ENCODE measurements at regions not wholly inside any gene's neighbourhood (a gene's known extent, or its start where the extent isn't known, plus 50 kb on each side); places are given as distances from the start of the nearest gene placed in this dataset.
"Not testable (repeated sequence)": the region's sequence is repeated elsewhere in the genome, so short reads cannot be mapped to it uniquely, and the experiment has no call there.

GRCh38 chr3:148546959-148547358 is 150.7 kb upstream of the AGTR1 start:
- TF ChIP-seq, protein P1, sequence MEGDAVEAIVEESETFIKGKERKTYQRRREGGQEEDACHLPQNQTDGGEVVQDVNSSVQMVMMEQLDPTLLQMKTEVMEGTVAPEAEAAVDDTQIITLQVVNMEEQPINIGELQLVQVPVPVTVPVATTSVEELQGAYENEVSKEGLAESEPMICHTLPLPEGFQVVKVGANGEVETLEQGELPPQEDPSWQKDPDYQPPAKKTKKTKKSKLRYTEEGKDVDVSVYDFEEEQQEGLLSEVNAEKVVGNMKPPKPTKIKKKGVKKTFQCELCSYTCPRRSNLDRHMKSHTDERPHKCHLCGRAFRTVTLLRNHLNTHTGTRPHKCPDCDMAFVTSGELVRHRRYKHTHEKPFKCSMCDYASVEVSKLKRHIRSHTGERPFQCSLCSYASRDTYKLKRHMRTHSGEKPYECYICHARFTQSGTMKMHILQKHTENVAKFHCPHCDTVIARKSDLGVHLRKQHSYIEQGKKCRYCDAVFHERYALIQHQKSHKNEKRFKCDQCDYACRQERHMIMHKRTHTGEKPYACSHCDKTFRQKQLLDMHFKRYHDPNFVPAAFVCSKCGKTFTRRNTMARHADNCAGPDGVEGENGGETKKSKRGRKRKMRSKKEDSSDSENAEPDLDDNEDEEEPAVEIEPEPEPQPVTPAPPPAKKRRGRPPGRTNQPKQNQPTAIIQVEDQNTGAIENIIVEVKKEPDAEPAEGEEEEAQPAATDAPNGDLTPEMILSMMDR (IDR thresholded peaks at IDR 0.05; ENCODE audit: low read depth, low read length, missing control alignments), result no peak
- DNase-seq (ENCODE audit: low read depth), result no peak
- H3K4me3 ChIP-seq (ENCODE audit: low read depth, low read length), result no peak overlapping the region

GRCh38 chr3:148551767-148552260 is 145.9 kb upstream of the AGTR1 start:
- H3K4me3 ChIP-seq (ENCODE audit: low read depth, low read length), result no peak overlapping the region
- TF ChIP-seq, protein P1 (IDR thresholded peaks at IDR 0.05; ENCODE audit: low read depth, low read length, missing control alignments), result no peak
- DNase-seq (ENCODE audit: low read depth), result no peak

GRCh38 chr3:148554367-148554766 is 143.3 kb upstream of the AGTR1 start:
- H3K4me3 ChIP-seq (ENCODE audit: low read depth, low read length), result no peak overlapping the region
- no peak for DNase-seq (ENCODE audit: low read depth)
- TF ChIP-seq, protein P1 (IDR thresholded peaks at IDR 0.05; ENCODE audit: low read depth, low read length, missing control alignments), result no peak

DNA sequence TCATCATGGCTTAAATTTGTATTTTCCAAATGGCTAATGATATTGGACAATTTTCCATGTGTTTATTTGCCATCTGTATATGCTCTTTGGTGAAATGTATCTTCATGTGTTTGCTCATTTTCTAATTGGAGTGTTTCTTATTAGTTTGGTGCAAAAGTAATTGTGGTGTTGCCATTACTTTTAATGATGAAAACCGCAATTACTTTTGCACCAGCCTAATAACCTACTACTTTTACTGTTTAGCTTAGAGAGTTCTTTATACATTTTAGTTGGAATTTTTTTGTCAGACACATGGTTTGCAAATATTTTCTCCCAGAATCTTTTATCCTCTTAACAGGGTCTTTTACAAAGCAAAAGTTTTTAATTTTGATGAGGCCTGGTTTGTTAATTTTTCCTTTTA is 141.0 kb upstream of the AGTR1 start:
- TF ChIP-seq, protein P1 (IDR thresholded peaks at IDR 0.05; ENCODE audit: low read depth, low read length, missing control alignments), result no peak
- no peak for DNase-seq (ENCODE audit: low read depth)
- H3K4me3 ChIP-seq (ENCODE audit: low read depth, low read length), result no peak overlapping the region

- DNase-seq (ENCODE audit: low read depth), result not testable (repeated sequence)
Measured at GRCh38 chr3:148577579-148577978, 120.1 kb upstream of the AGTR1 start.

GRCh38 chr3:148582126-148582525 is 115.6 kb upstream of the AGTR1 start:
- no peak overlapping the region for H3K4me3 ChIP-seq (ENCODE audit: low read depth, low read length)
- DNase-seq (ENCODE audit: low read depth), result no peak
- TF ChIP-seq, protein P1 (IDR thresholded peaks at IDR 0.05; ENCODE audit: low read depth, low read length, missing control alignments), result no peak

More at GRCh38 chr3:148577579-148577978, 120.1 kb upstream of the AGTR1 start:
- not testable (repeated sequence) for H3K4me3 ChIP-seq (ENCODE audit: low read depth, low read length)

DNA sequence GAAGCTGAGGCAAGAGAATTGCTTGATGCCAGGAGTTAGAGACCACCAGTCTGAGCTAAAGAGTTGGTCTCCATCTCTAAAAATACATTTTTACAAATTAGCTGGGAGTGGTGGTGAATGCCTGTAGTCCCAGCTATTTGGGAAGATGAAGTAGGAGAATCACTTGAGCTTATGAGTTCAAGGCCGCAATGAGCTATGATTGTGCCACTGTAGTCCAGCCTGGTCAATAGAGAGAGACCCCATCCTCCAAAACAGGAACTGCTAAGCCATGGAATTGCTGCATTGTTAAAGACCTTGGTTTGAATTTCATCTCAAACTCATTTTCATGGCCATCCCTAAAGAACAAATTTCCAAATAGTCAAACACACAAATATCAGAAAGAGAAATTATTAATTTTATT is 113.9 kb upstream of the AGTR1 start:
- TF ChIP-seq, protein P1 (IDR thresholded peaks at IDR 0.05; ENCODE audit: low read depth, low read length, missing control alignments), result no peak
- DNase-seq (ENCODE audit: low read depth), result no peak
- H3K4me3 ChIP-seq (ENCODE audit: low read depth, low read length), result no peak overlapping the region

Data from GM12864 (cell line).